HG03060 (cell line): ENCODE measurements at regions not wholly inside any gene's neighbourhood (a gene's known extent, or its start where the extent isn't known, plus 50 kb on each side); places are given as distances from the start of the nearest gene placed in this dataset.
"Not testable (repeated sequence)": the region's sequence is repeated elsewhere in the genome, so short reads cannot be mapped to it uniquely, and the experiment has no call there.

Source experiments
- ATAC-seq: cut with Tn5 transposase; IDR thresholded peaks from one replicate; pipeline ENCODE4 v1.9.1; 2021; ENCODE audit warnings: low read depth, moderate number of reproducible peaks; ENCODE audit not compliant: unreplicated experiment

GRCh38 chr9:100639854-100640253 lies 62.0 kb downstream of the CAVIN4 start:
- ATAC-seq: no peak

- ATAC-seq: no peak
Measured at GRCh38 chr9:100640447-100641050, 62.7 kb downstream of the CAVIN4 start.

DNA sequence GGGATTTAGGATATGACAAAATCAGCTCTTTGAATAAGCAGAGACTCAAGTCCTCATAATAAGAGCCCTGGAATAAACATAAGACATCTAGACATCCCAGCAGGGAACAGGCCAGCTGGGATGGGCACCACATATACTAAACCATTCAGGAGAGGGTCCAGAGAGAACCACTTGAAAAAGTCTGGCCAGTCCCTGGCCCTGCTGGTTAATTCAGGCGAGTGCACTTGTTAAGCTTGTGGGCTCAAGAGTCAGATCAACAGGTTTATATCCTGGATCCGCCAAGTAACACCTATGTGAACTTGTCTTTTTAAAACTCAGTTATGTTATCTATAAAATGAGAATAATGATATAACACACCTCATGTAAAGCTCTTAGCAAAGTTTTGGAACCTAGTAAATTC lies 63.3 kb downstream of the CAVIN4 start:
- ATAC-seq: no peak

- no peak for ATAC-seq
Measured at GRCh38 chr9:100652850-100653249, 75.0 kb downstream of the CAVIN4 start.

- ATAC-seq: no peak
Measured at GRCh38 chr9:100653643-100654334, 75.9 kb downstream of the CAVIN4 start.

- not testable (repeated sequence) for ATAC-seq
Measured at GRCh38 chr9:100656851-100657250, 79.0 kb downstream of the CAVIN4 start.

- no peak for ATAC-seq
Measured at GRCh38 chr9:100661668-100662067, 83.8 kb downstream of the CAVIN4 start.

- no peak for ATAC-seq
Measured at GRCh38 chr9:100662122-100662521, 84.2 kb downstream of the CAVIN4 start.

DNA sequence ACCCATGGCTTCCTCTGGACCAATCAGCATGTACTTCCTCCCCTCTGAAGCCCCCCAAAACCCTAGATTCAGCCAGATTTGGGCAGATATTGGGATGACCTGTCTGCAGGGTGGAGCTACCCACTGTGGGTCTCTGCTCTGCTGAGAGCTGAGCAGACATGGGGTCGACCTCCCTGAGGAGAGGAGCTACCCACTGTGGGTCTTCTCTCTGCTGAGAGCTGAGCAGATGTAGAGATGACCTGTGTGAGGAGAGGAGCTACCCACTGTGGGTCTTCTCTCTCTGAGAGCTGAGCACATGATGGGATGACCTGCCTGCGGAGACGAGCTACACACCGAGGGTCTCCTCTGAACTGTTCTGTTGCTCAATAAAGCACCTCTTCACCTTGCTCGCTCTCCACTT lies 89.6 kb downstream of the CAVIN4 start:
- ATAC-seq: no peak

DNA sequence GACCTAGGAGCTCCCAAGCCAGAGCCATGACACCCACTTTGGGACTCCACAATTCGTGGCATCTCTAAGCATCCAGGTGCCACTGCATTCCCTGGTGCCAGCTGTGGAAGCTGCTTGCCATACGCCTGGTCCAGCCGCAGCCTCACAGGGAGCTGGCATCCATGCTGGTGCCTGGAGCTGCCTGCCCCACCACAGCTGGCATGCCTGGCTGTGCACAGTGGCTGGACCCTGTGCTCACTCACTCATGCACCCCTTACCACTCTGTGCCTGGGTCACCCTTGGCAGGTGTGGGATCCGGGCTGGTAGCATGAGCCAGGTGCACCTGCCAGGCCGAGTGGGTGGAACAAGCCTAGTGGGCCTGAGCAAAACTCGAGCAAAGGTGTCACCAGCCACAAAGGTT lies 90.1 kb downstream of the CAVIN4 start:
- no peak for ATAC-seq

DNA sequence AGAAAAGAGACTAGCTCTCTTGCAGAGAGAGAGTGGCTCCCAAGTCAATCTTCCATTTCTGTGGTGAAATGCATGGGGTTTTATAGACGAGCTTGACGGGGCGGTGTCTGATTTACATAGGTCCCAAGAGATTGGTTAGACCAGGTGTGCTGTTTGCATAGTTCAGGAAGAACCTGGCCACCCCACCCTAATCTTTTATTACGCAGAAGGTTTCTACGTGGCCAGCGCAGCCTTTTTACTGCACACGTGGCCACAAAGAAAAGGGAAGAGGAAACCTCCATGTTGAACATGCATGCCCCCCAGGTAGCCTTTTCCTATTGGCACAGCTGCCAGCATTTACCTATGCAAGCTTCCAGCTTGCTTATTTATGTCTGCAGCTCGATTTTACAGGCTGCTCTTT lies 92.1 kb downstream of the CAVIN4 start:
- ATAC-seq: no peak

GRCh38 chr9:100670719-100671118 lies 92.8 kb downstream of the CAVIN4 start:
- peak; percentile 85 for ATAC-seq

- no peak for ATAC-seq
Measured at GRCh38 chr9:100671898-100672297, 94.0 kb downstream of the CAVIN4 start.

GRCh38 chr9:100673249-100673648 lies 95.4 kb downstream of the CAVIN4 start:
- no peak for ATAC-seq

GRCh38 chr9:100674419-100675122 lies 96.7 kb downstream of the CAVIN4 start:
- no peak for ATAC-seq

- ATAC-seq: no peak
Measured at GRCh38 chr9:100679834-100680233, 102.0 kb downstream of the CAVIN4 start.

GRCh38 chr9:100686420-100686819 lies 108.5 kb downstream of the CAVIN4 start:
- no peak for ATAC-seq

- peak; percentile 79 for ATAC-seq
Measured at GRCh38 chr9:100689635-100690034, 111.8 kb downstream of the CAVIN4 start.

DNA sequence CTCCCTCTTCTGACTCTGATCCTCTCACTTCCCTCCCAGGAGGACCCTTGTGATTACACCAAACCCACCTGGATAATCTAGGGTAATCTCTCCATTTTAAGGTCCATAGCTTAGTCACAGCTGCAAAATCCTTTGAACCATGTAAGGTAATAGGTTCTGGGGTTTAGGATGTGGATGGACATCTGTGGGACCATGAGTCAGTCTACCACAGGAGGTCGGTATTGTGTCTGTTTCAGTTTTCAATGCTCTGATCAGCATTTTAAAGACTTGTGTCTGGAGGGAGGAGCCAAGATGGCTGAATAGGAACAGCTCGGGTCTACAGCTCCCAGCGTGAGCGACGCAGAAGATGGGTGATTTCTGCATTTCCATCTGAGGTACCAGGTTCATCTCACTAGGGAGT lies 112.6 kb downstream of the CAVIN4 start:
- no peak for ATAC-seq

DNA sequence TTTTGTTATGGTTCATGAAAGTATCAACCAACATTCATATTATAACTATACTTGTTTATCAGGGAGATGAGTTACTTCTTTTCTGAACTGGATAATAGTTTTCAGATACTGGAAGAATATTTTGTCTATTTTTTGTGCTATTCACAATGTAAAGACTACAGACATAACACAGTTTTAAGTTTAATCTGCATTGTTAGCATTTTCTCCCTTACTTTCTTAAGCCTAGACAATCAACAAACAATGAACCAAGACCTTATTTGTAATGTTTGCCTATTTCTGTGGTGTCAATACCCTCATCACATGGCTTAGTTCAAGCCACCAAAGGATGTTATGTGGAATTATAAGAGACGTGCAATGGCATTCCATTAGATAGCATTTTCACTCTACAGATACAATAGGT lies 119.5 kb downstream of the CAVIN4 start:
- no peak for ATAC-seq

GRCh38 chr9:100698945-100699344 lies 121.1 kb downstream of the CAVIN4 start:
- no peak for ATAC-seq

DNA sequence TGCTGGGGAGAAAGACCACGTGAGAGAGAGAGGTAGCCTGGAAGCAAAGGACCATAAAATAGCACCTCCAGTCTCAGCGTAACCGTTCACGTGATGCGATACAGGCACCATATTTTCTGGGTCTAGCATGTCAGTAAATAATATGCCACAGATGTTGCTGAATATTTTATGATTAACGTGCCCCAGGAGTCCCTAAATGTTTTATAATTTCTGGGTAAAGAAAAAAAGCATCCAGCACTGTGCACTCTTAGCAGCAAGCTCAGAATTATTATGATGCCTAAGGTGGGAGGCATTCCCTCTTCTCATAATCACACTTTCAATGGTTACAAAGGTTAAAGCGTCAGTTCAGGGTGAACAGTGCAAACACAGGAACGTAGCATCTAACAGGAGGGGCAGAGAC lies 121.8 kb downstream of the CAVIN4 start:
- no peak for ATAC-seq
